ENCODE measurements at regions not wholly inside any gene's neighbourhood (a gene's known extent, or its start where the extent isn't known, plus 50 kb on each side); places are given as distances from the start of the nearest gene placed in this dataset.

DNA sequence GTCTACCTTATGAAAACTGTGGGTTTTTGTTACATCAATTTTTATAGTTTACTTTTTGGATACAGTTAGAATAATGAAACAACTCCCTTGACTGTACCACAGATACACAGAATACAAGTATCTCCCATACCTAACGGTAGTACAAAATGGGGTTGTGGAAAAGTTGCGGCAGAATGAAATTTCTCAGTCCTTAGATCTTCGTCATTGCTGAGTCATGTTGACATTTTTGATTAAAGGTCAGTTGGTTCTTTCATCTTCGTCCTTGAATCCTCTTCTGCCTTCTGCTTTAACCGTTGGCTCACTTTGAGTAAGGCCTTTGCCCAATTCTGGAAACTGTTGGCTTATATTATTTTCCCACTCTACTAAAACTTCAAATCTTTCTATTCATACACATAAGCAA is 75.6 kb downstream of the TRIML1 start:
- BruUV-seq (replicated peaks): no TSS peak
- intact Hi-C loops (cut with micrococcal nuclease; ENCODE audit: unreplicated experiment): no loop called here
- CTCF ChIA-PET: no interaction called here
- H3K36me3 Mint-ChIP-seq (ENCODE audit: insufficient read depth, unreplicated experiment): no peaks in the 10 kb centered on the region
- H3K27ac Mint-ChIP-seq (ENCODE audit: unreplicated experiment): no peak overlapping the region
- DNase-seq: no peak
- H3K4me3 Mint-ChIP-seq (ENCODE audit: low read depth, unreplicated experiment): no peak overlapping the region
- H3K4me1 Mint-ChIP-seq (ENCODE audit: low read depth, unreplicated experiment): no peaks in the 10 kb centered on the region
- no peaks in the 10 kb centered on the region for H3K27me3 Mint-ChIP-seq (ENCODE audit: unreplicated experiment)
- peaks cover 3% of the 10 kb centered on the region for H3K9me3 Mint-ChIP-seq (ENCODE audit: low read depth, unreplicated experiment)
- TF ChIP-seq, protein P1, sequence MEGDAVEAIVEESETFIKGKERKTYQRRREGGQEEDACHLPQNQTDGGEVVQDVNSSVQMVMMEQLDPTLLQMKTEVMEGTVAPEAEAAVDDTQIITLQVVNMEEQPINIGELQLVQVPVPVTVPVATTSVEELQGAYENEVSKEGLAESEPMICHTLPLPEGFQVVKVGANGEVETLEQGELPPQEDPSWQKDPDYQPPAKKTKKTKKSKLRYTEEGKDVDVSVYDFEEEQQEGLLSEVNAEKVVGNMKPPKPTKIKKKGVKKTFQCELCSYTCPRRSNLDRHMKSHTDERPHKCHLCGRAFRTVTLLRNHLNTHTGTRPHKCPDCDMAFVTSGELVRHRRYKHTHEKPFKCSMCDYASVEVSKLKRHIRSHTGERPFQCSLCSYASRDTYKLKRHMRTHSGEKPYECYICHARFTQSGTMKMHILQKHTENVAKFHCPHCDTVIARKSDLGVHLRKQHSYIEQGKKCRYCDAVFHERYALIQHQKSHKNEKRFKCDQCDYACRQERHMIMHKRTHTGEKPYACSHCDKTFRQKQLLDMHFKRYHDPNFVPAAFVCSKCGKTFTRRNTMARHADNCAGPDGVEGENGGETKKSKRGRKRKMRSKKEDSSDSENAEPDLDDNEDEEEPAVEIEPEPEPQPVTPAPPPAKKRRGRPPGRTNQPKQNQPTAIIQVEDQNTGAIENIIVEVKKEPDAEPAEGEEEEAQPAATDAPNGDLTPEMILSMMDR (IDR thresholded peaks at IDR 0.05; ENCODE audit: unreplicated experiment): no peak

DNA sequence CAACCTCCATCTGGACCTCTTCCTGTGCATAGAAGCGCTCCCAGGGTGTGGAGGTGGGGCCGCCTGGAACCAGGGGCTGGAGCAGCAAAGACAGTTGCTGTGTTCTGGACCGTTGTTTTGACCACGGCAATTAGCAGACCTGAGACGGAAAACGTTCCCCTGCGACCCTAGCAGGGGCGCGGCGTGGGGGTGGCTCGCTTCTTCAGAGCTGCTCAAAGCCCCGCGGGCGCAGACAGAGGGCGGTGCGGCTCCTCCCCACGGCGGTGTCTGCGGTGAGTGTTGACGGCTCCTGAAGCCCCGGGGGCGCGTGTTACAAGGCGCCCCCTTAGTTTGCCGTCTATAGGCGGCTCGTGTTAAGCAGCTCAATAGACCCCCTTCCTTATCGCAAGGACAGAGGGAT is 79.2 kb downstream of the TRIML1 start:
- H3K27ac Mint-ChIP-seq (ENCODE audit: unreplicated experiment): no peak overlapping the region
- H3K36me3 Mint-ChIP-seq (ENCODE audit: insufficient read depth, unreplicated experiment): no peaks in the 10 kb centered on the region
- TF ChIP-seq, protein P1 (IDR thresholded peaks at IDR 0.05; ENCODE audit: unreplicated experiment): no peak
- CTCF ChIA-PET: no interaction called here
- no peaks in the 10 kb centered on the region for H3K4me1 Mint-ChIP-seq (ENCODE audit: low read depth, unreplicated experiment)
- no peak overlapping the region for H3K4me3 Mint-ChIP-seq (ENCODE audit: low read depth, unreplicated experiment)
- intact Hi-C loops (cut with micrococcal nuclease; ENCODE audit: unreplicated experiment): no loop called here
- no peak for DNase-seq
- H3K9me3 Mint-ChIP-seq (ENCODE audit: low read depth, unreplicated experiment): peaks cover 3% of the 10 kb centered on the region
- no TSS peak for BruUV-seq (replicated peaks)
- no peaks in the 10 kb centered on the region for H3K27me3 Mint-ChIP-seq (ENCODE audit: unreplicated experiment)

DNA sequence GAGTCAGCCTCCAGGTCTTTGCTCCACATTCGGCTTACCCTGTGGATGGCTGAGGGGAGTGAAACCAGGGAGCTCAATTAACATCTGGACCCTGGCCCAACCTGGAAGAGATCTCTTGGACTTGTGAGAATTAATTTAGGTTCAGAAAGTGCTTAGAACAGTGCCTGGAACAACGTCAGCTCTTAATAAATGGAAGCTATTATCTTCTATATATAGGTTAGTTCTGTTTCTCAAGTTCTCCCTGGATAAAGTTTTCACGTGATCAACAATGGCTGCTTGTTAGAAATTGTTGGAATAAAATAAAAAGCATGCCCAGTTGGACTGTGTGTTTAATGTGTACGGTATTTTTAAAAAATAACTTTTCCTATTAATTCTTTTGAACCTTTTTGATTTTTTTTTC is 80.8 kb downstream of the TRIML1 start:
- no peak overlapping the region for H3K4me3 Mint-ChIP-seq (ENCODE audit: low read depth, unreplicated experiment)
- BruUV-seq (replicated peaks): no TSS peak
- H3K4me1 Mint-ChIP-seq (ENCODE audit: low read depth, unreplicated experiment): no peaks in the 10 kb centered on the region

DNA sequence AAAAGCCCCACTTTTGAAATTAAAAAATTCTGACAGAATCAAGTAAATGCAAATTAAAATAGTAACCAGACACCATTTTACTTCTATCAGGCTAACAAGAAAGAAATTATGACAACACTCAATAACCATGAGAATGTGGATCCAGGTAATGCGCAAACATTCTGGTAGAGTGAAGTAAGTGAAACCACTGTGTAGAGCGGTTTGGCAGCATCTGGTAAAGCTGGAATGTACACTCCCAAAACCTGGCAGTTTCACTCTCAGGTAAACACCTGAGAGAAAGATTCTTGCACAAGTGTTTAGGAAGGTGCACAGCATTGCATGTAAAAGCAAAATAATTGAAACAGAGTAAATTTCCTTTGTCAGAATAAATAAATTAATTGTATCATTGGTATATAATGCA is 81.8 kb downstream of the TRIML1 start:
- Mint-ChIP-seq H3K9me3 (ENCODE audit: low read depth, unreplicated experiment) (peaks cover 3% of the 10 kb centered on the region), H3K36me3 (ENCODE audit: insufficient read depth, unreplicated experiment) (no peaks in the 10 kb centered on the region), H3K27ac (ENCODE audit: unreplicated experiment) (no peak overlapping the region), H3K27me3 (ENCODE audit: unreplicated experiment) (no peaks in the 10 kb centered on the region), H3K4me1 (ENCODE audit: low read depth, unreplicated experiment) (no peaks in the 10 kb centered on the region), H3K4me3 (ENCODE audit: low read depth, unreplicated experiment) (no peak overlapping the region)
- intact Hi-C loops (cut with micrococcal nuclease; ENCODE audit: unreplicated experiment): no loop called here
- DNase-seq: no peak
- TF ChIP-seq, protein P1 (IDR thresholded peaks at IDR 0.05; ENCODE audit: unreplicated experiment): no peak
- CTCF ChIA-PET: interaction anchor here (0.6 kb wide), 1 partner anchor 25 kb away, joined by 5 read pairs; no protein-coding TSS in a partner anchor
- no TSS peak for BruUV-seq (replicated peaks)

More for the DNA sequence above, 80.8 kb downstream of the TRIML1 start:
- Mint-ChIP-seq H3K27me3 (ENCODE audit: unreplicated experiment) (no peaks in the 10 kb centered on the region), H3K9me3 (ENCODE audit: low read depth, unreplicated experiment) (peaks cover 3% of the 10 kb centered on the region), H3K27ac (ENCODE audit: unreplicated experiment) (no peak overlapping the region), H3K36me3 (ENCODE audit: insufficient read depth, unreplicated experiment) (no peaks in the 10 kb centered on the region)
- intact Hi-C loops (cut with micrococcal nuclease; ENCODE audit: unreplicated experiment): no loop called here
- CTCF ChIA-PET: no interaction called here
- no peak for DNase-seq
- TF ChIP-seq, protein P1 (IDR thresholded peaks at IDR 0.05; ENCODE audit: unreplicated experiment): no peak
